Stimulated activated CD4-positive, alpha-beta T cell treated with anti-CD3 and anti-CD28 coated beads, Interleukin-12 subunit alpha, Interleukin-12 subunit beta, amount 100 ng/mL, for 4 hours (primary cell): ENCODE measurements at regions not wholly inside any gene's neighbourhood (a gene's known extent, or its start where the extent isn't known, plus 50 kb on each side); places are given as distances from the start of the nearest gene placed in this dataset.
"Not testable (repeated sequence)": the region's sequence is repeated elsewhere in the genome, so short reads cannot be mapped to it uniquely, and the experiment has no call there.

ENCODE experiments used
- DNase-seq: peaks from one replicate; pipeline ENCODE4 v3.0.0-alpha.2; 2020

DNA sequence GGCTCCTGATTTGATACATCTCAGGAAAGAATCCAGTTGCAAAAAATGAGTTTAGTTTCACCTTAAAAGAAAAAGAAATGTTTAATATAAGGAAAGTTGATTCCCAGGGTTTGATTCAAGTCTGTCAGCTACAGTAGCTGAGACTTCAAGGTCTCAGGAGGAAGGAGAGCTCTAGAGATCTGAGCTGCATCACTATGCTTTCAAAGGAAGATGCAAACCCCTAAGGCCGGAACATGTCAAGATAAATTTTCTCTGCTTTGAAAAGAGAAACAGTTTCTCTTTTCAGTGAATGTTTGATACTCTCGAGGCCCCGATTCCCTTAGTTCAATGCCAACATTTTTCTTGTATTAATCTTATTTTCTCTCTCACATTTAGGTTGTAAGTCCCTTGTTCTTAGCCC, 128.6 kb downstream of the RGPD3 start:
- DNase-seq = no peak

DNA sequence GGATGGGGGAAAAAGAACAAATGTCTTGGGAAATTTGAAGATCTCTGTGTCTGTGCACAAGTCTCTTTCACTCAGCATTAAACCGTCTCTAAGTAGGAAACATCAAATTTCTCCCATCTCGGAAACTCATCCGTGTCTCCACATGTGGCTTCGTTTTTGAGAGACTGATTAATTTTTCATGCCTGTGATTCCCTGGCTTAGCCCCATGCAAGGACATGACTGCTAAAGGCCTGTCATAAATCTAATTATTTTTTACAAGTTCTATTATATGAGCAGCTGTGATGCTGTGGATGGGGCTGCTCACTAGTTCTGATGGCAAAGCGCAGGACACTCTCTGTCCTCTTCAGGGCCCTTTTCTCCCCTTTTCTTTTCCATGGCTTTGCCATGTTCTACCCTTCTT, 129.1 kb downstream of the RGPD3 start:
- no peak for DNase-seq

DNA sequence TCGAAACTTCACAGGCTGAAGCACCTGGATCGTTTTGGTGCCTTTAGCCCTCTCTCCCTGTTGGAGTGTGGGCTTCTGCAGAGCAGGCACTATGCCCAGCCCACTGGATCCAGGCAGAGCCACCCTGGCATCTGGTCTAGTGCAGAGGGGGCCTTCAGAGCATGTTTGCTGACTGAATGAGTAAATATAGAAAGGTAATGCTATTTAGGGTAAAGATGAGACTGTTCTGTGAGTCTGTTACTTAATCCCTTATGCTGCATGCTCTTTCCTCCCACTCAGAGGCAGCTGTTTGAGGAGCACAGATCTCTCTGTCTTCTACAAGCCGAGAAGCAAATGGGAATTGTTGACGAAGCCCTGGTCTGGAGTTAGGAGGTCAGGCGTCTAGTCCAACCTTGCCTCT, 130.2 kb downstream of the RGPD3 start:
- DNase-seq = no peak

- no peak for DNase-seq
Observed at GRCh38 chr2:106336737-106337136, 131.5 kb downstream of the RGPD3 start.

DNA sequence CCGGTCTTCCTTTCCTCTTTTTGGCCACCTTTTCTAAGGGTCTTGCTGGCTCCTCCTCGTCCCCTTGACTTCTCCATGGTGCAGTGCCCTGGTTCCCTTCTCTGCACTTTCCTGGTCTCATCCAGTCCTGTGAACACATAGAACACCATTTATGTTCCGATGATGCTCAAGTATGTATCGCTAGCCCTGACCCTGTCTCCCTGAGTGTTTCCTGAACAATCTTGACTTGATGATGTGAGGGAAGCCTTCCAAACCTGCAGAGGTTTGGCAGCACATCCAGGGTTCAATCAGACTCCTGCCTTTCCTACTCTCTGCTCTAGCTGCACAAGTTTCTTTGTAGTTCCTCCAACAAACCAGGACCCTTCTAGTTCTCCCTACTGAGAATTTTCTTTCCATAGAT, 132.1 kb downstream of the RGPD3 start:
- DNase-seq = no peak

DNA sequence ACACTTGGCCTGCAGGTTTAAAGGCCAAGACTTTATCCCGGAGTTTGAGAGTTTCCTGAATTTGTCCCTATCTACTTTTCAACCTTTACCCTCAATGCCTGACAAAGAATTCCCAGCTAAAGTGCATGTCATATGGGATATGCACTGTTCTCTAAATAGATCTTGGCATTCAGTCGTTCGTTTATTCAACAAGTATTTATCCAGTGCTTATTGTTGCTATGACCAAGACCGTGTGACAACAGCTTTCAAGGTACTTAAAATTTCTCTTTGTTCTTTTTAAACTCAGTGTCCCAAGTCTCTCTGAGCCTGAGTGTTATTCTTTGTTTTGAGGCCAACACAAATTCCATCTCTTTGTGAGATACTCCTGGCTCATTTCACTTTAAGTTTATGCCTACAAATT, 133.4 kb downstream of the RGPD3 start:
- DNase-seq = no peak

GRCh38 chr2:106333253-106333873, 134.8 kb downstream of the RGPD3 start:
- not testable (repeated sequence) for DNase-seq

GRCh38 chr2:106332054-106332453, 136.2 kb downstream of the RGPD3 start:
- DNase-seq = no peak

DNA sequence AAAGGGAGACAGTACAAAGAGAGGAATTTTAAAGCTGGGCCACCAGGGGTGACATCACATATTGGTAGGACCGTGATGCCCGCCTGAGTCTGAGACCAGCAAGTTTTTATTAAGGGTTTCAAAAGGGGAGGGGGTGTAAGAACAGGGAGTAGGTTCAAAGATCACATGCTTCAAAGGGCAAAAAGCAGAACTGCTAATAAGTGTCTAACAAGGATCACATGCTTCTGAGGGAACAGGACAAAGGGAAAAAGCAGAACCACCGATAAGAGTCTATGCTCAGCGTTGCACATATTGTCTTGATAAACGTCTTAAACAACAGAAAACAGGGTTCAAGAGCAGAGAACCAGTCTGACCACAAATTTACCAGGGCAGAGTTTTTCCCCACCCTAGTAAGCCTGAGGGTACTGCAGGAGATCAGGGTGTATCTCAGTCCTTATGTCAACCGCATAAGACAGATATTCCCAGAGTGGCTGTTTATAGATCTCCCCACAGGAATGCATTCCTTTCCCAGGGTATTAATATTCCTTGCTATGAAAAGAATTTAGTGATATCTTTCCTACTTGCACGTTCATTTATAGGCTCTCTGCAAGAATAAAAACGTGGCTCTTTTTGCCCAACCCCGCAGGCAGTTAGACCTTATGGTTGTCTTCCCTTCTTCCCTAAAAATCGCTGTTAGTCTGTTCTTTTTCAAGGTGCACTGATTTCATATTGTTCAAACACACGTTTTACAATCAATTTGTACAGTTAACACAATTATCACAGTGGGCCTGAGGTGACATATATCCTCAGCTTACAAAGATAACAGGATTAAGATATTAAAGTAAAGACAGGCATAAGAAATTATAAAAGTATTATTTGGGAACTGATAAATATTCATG, 136.5 kb upstream of the UXS1 start:
- not testable (repeated sequence) for DNase-seq

- no peak for DNase-seq
Observed at GRCh38 chr2:106323337-106324013, 129.4 kb upstream of the UXS1 start.

DNA sequence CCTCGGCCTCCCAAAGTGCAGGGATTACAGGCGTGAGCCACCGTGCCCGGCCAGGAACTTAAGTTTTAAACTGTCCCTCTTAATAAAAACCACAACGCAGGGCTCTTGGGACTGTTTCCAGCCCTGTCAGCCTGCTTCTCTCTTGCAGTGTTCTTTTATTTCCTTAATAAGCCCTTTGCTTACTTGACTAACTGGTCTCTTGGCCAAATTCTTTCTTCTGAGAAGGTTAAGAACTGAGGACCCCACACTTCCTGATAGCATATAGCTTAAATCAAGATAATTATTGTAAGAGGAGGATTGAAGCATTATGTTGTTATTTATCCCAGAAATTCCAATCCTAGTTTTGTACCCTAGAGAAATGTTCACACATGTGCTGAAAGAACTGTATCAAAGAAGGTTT, 128.2 kb upstream of the UXS1 start:
- DNase-seq = no peak

GRCh38 chr2:106320439-106320838, 126.3 kb upstream of the UXS1 start:
- not testable (repeated sequence) for DNase-seq

DNA sequence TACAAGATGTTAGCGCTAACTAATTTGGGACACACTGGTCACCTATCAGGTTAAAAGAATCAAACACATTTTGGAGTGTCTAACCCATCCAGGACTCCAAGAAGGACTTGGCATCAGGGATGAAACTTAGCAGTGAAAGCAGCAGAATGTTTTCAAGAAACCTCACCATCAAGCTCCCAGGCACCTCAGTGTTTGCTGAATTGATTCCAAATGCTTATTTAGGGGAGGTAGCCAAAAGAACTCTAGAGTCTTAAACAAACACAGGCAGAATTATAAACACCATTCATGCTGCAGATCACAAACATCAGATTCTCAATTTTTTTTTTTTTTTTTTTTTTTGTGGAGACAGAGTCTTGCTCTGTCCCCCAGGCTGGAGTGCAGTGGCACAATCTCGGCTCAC, 122.8 kb upstream of the UXS1 start:
- no peak for DNase-seq

DNA sequence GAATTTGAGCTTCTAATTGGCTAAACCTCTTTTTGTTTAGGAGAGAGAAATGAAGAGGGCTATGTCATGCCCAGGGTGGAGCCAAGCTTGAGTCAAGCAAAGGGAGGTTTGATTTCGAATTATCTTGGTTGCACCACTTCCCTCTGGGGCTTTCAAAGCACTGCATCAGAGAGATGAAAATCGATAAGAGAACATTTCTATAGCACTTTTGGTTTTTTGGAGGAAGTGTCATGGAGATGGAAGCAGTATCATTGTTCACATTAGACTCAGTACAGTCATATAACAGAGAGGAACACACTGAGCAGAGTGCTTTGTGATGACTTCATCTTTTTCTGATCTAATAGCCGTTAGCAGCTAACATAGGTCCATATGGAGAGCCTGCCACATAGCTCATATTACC, 120.3 kb upstream of the UXS1 start:
- no peak for DNase-seq

- DNase-seq = no peak
Observed at GRCh38 chr2:106311041-106311370, 116.9 kb upstream of the UXS1 start.

- DNase-seq = no peak
Observed at GRCh38 chr2:106307860-106308259, 113.8 kb upstream of the UXS1 start.

GRCh38 chr2:106306387-106306786, 112.3 kb upstream of the UXS1 start:
- DNase-seq = no peak

DNA sequence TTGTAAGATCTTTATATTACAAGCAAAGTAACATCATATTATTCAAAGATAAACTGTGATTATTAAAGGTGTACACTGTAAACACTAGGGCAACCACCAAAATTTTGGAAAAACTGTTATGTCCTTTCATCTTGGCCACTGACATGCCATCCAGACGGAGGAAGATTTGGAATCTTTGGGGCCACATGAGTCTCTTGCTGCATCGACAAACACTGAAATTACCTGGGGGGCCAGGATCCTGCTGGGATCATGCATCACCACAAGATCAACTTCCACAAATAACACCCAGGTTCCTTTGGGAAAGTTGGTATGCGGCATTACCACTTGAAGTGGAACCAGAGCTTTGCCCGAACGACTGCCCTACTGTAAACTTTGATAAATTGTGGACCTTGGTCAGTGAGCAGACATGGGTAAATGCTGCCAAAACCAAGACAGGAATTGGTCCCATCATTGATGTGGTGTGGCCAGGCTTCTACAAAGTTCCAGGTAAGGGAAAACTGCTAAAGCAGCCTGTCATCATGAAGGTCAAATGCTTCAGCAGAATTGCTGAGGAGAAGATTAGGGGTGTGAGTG, 110.6 kb upstream of the UXS1 start:
- no peak for DNase-seq

DNA sequence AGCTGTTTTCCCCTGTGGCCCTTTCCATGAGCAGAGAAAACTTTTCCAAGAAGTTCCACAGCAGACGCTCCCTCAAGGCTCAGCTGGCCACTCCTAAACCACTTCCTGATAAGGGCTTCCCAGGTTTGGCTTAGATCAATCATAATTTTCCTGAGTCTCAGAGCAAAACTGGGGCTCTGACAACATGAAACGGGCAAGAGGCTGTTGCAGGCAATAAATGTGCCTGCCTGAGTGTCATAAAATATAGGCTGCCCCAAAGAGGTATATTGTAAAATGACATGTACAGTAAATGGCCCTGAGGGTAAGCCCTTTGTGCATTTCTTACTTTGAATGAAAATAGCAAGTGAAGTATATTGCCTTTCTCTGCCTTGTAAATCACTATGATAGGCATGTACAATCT, 105.6 kb upstream of the UXS1 start:
- DNase-seq = no peak

- no peak for DNase-seq
Observed at GRCh38 chr2:106296182-106296815, 102.2 kb upstream of the UXS1 start.

- no peak for DNase-seq
Observed at GRCh38 chr2:106294182-106294581, 100.1 kb upstream of the UXS1 start.

- no peak for DNase-seq
Observed at GRCh38 chr2:106293271-106293783, 99.2 kb upstream of the UXS1 start.

- no peak for DNase-seq
Observed at GRCh38 chr2:106292627-106293026, 98.5 kb upstream of the UXS1 start.
